Peyer's patch (tissue), 4 donors: ENCODE measurements at regions not wholly inside any gene's neighbourhood (a gene's known extent, or its start where the extent isn't known, plus 50 kb on each side); places are given as distances from the start of the nearest gene placed in this dataset.

ENCODE experiments used
- DNase-seq, 3 donors: peaks; one replicate each; pipeline ENCODE4 v3.0.0-alpha.2; 2017 to 2019
- H3K27ac ChIP-seq, 4 donors: fragments of 200-600 bp; sonication (generic); one replicate each; pipeline ENCODE4 v1.5.1; 2016 to 2019
- H3K27me3 ChIP-seq, 2 donors: fragments of 200-600 bp; sonication (generic); one replicate each; pipeline ENCODE4 v1.5.1; 2019
- H3K36me3 ChIP-seq, 3 donors: fragments of 200-600 bp; sonication (generic); one replicate each; pipeline ENCODE4 v1.5.1; 2016 to 2019
- H3K4me1 ChIP-seq, 4 donors: fragments of 200-600 bp; sonication (generic); one replicate each; pipeline ENCODE4 v1.5.1; 2016 to 2019
- H3K4me3 ChIP-seq, 4 donors: fragments of 200-600 bp; sonication (generic); 1 replicate in 3 of 4; 2 replicates in 1 of 4; pipeline ENCODE4 v1.5.1; 2016 to 2019; ENCODE audit warnings: mild to moderate bottlenecking in 1 of 4
- H3K9me3 ChIP-seq, 4 donors: fragments of 200-600 bp; sonication (generic); one replicate each; pipeline ENCODE4 v1.5.1; 2016 to 2019; ENCODE audit warnings: mild to moderate bottlenecking in 1 of 4
- CTCF ChIP-seq, 6 experiments: fragments of 450-650 bp in 4 of 6; fragments of 200-600 bp in 2 of 6; sonication (generic) in 1 of 6; IDR thresholded peaks; one replicate each; pipeline ENCODE4 v1.5.1; 2017 to 2019; ENCODE audit warnings: antibody characterized with exemption in 6 of 6, mild to moderate bottlenecking in 3 of 6, moderate library complexity in 1 of 6
- POLR2A ChIP-seq, 2 donors: fragments of 450-650 bp; IDR thresholded peaks; one replicate each; pipeline ENCODE4 v1.5.1; 2017; ENCODE audit warnings: antibody characterized with exemption in 2 of 2, mild to moderate bottlenecking in 2 of 2, moderate library complexity in 2 of 2

GRCh38 chr3:168968609-168969008 lies 694.9 kb downstream of the MECOM start:
- Histone ChIP-seq H3K9me3 (no peaks in the 10 kb centered on the region), H3K36me3 (no peaks in the 10 kb centered on the region), H3K4me1 (no peaks in the 10 kb centered on the region), H3K27me3 (no peaks in the 10 kb centered on the region), H3K4me3 (no peak overlapping the region), H3K27ac (no peak overlapping the region)
- DNase-seq = no peak
- TF ChIP-seq POLR2A (IDR thresholded peaks at IDR 0.05) (no peak), CTCF (IDR thresholded peaks at IDR 0.05) (no peak)

- no peaks in the 10 kb centered on the region for H3K36me3 ChIP-seq
- DNase-seq = no peak
- H3K27me3 ChIP-seq = no peaks in the 10 kb centered on the region
- no peaks in the 10 kb centered on the region for H3K9me3 ChIP-seq
- H3K4me1 ChIP-seq = no peaks in the 10 kb centered on the region
- TF ChIP-seq POLR2A (IDR thresholded peaks at IDR 0.05) (no peak), CTCF (IDR thresholded peaks at IDR 0.05) (no peak)
- H3K4me3 ChIP-seq = no peak overlapping the region
- no peak overlapping the region for H3K27ac ChIP-seq
These were observed 698.8 kb downstream of the MECOM start for GRCh38 chr3:168964736-168965135.

GRCh38 chr3:168961271-168961670 lies 702.2 kb downstream of the MECOM start:
- no peaks in the 10 kb centered on the region for H3K27me3 ChIP-seq
- H3K4me3 ChIP-seq = no peak overlapping the region
- H3K27ac ChIP-seq = no peak overlapping the region
- DNase-seq = no peak
- no peaks in the 10 kb centered on the region for H3K9me3 ChIP-seq
- no peak for TF ChIP-seq POLR2A (IDR thresholded peaks at IDR 0.05)
- TF ChIP-seq CTCF (IDR thresholded peaks at IDR 0.05) = no peak
- no peaks in the 10 kb centered on the region for H3K36me3 ChIP-seq
- H3K4me1 ChIP-seq = no peaks in the 10 kb centered on the region

- H3K4me3 ChIP-seq = no peak overlapping the region
- no peak for DNase-seq
- H3K36me3 ChIP-seq = no peaks in the 10 kb centered on the region
- H3K27ac ChIP-seq = no peak overlapping the region
- no peak for TF ChIP-seq CTCF (IDR thresholded peaks at IDR 0.05)
- no peaks in the 10 kb centered on the region for H3K27me3 ChIP-seq
- no peaks in the 10 kb centered on the region for H3K9me3 ChIP-seq
- no peaks in the 10 kb centered on the region for H3K4me1 ChIP-seq
These were observed 703.8 kb downstream of the MECOM start for GRCh38 chr3:168959731-168960130.

- no peak for DNase-seq
- Histone ChIP-seq H3K27ac (no peak overlapping the region), H3K27me3 (no peaks in the 10 kb centered on the region), H3K9me3 (no peaks in the 10 kb centered on the region), H3K4me1 (no peaks in the 10 kb centered on the region), H3K36me3 (no peaks in the 10 kb centered on the region), H3K4me3 (no peak overlapping the region)
- TF ChIP-seq POLR2A (IDR thresholded peaks at IDR 0.05) = no peak
These were observed 705.0 kb downstream of the MECOM start for GRCh38 chr3:168958466-168958865.

GRCh38 chr3:168956076-168956475 lies 707.4 kb downstream of the MECOM start:
- H3K27ac ChIP-seq = no peak overlapping the region
- H3K27me3 ChIP-seq = no peaks in the 10 kb centered on the region
- TF ChIP-seq POLR2A (IDR thresholded peaks at IDR 0.05) = no peak
- no peak for TF ChIP-seq CTCF (IDR thresholded peaks at IDR 0.05)
- no peaks in the 10 kb centered on the region for H3K36me3 ChIP-seq
- no peak for DNase-seq
- no peaks in the 10 kb centered on the region for H3K9me3 ChIP-seq
- H3K4me3 ChIP-seq = no peak overlapping the region
- no peaks in the 10 kb centered on the region for H3K4me1 ChIP-seq
